ENCODE measurements at regions not wholly inside any gene's neighbourhood (a gene's known extent, or its start where the extent isn't known, plus 50 kb on each side); places are given as distances from the start of the nearest gene placed in this dataset.
"Not testable (repeated sequence)": the region's sequence is repeated elsewhere in the genome, so short reads cannot be mapped to it uniquely, and the experiment has no call there.

- H3K9me3 ChIP-seq (ENCODE audit: control extremely low read depth in 1 of 3, control insufficient read depth in 2 of 3, insufficient read depth in 1 of 3, low read length in 2 of 3); H3K4me2 ChIP-seq (replicated peaks; ENCODE audit: low read depth, low read length, poor library complexity, severe bottlenecking); H2AFZ ChIP-seq (ENCODE audit: insufficient read depth, low read depth, low read length, poor library complexity, severe bottlenecking); CTCF ChIA-PET; H3K9me3 Mint-ChIP-seq (ENCODE audit: insufficient read depth); H3K27me3 ChIP-seq (replicated peaks in 1 of 4; ENCODE audit: control extremely low read depth in 1 of 4, control insufficient read depth in 3 of 4, insufficient read depth in 4 of 4, low read length in 3 of 4); H3K36me3 ChIP-seq (replicated peaks in 1 of 2; ENCODE audit: control extremely low read depth in 1 of 2, control insufficient read depth in 1 of 2, extremely low read depth in 1 of 2, insufficient read depth in 2 of 2, low read length in 1 of 2); H3K9ac ChIP-seq (ENCODE audit: low read length); H3K27me3 Mint-ChIP-seq; DNase-seq; ATAC-seq (ENCODE audit: low read depth); POLR2A ChIA-PET; H3K27ac ChIP-seq (ENCODE audit: low read length in 2 of 2); intact Hi-C loops (cut with micrococcal nuclease); H3K4me3 Mint-ChIP-seq: not testable (repeated sequence)
- Histone ChIP-seq H3K4me3 (ENCODE audit: control extremely low read depth in 1 of 5, extremely low read depth in 1 of 5, insufficient read depth in 1 of 5, low read depth in 2 of 5, low read length in 4 of 5) (peak overlapping the region in 1 of 5 experiments; percentile 11), H3K79me2 (ENCODE audit: control insufficient read depth, insufficient read depth, low read length) (peaks cover 84% of the 10 kb centered on the region), H4K20me1 (ENCODE audit: control insufficient read depth, insufficient read depth, low read length, poor library complexity, severe bottlenecking) (peaks cover 60% of the 10 kb centered on the region), H3K4me1 (ENCODE audit: control insufficient read depth in 2 of 2, insufficient read depth in 2 of 2, low read length in 2 of 2) (peaks cover 0 to 11% of the 10 kb centered on the region in 2 donors)
- WGBS (ENCODE audit: insufficient coverage), result 85% methylated on average over 10 of the region's 10 CpGs
- Mint-ChIP-seq H3K4me1 (peaks cover 64% of the 10 kb centered on the region), H3K27ac (peak overlapping the region; percentile 22)
Measured at GRCh38 chr17:45576527-45577307, 86.2 kb upstream of the PLEKHM1 start.

GRCh38 chr17:45577571-45578279 lies 87.2 kb upstream of the PLEKHM1 start:
- Histone ChIP-seq H3K79me2 (ENCODE audit: control insufficient read depth, insufficient read depth, low read length) (peaks cover 94% of the 10 kb centered on the region), H3K9ac (ENCODE audit: low read length) (no peak overlapping the region), H3K4me2 (replicated peaks; ENCODE audit: low read depth, low read length, poor library complexity, severe bottlenecking) (no peak overlapping the region), H2AFZ (ENCODE audit: insufficient read depth, low read depth, low read length, poor library complexity, severe bottlenecking) (no peak overlapping the region), H3K4me3 (ENCODE audit: control extremely low read depth in 1 of 5, extremely low read depth in 1 of 5, insufficient read depth in 1 of 5, low read depth in 2 of 5, low read length in 4 of 5) (no peak overlapping the region), H3K27me3 (replicated peaks in 1 of 4; ENCODE audit: control extremely low read depth in 1 of 4, control insufficient read depth in 3 of 4, insufficient read depth in 4 of 4, low read length in 3 of 4) (no peaks in the 10 kb centered on the region), H3K4me1 (ENCODE audit: control insufficient read depth in 2 of 2, insufficient read depth in 2 of 2, low read length in 2 of 2) (peaks cover 1 to 11% of the 10 kb centered on the region in 2 donors), H4K20me1 (ENCODE audit: control insufficient read depth, insufficient read depth, low read length, poor library complexity, severe bottlenecking) (peaks cover 60% of the 10 kb centered on the region), H3K36me3 (replicated peaks in 1 of 2; ENCODE audit: control extremely low read depth in 1 of 2, control insufficient read depth in 1 of 2, extremely low read depth in 1 of 2, insufficient read depth in 2 of 2, low read length in 1 of 2) (peaks cover 0 to 8% of the 10 kb centered on the region in 2 experiments), H3K27ac (ENCODE audit: low read length in 2 of 2) (no peak overlapping the region), H3K9me3 (ENCODE audit: control extremely low read depth in 1 of 3, control insufficient read depth in 2 of 3, insufficient read depth in 1 of 3, low read length in 2 of 3) (no peaks in the 10 kb centered on the region)
- CTCF ChIA-PET, result no interaction called here
- POLR2A ChIA-PET, result no interaction called here
- Mint-ChIP-seq H3K27me3 (no peaks in the 10 kb centered on the region), H3K9me3 (ENCODE audit: insufficient read depth) (no peaks in the 10 kb centered on the region), H3K4me1 (peaks cover 73% of the 10 kb centered on the region), H3K4me3 (no peak overlapping the region), H3K27ac (no peak overlapping the region)
- TF ChIP-seq CTCF (IDR thresholded peaks at IDR 0.05) (no peak), EZH2 (IDR thresholded peaks at IDR 0.05; ENCODE audit: borderline replicate concordance, insufficient read depth, low read depth, low read length, poor library complexity, severe bottlenecking) (no peak)
- 100% methylated on average over 4 of the region's 6 CpGs for WGBS (ENCODE audit: insufficient coverage)
- ATAC-seq (ENCODE audit: low read depth), result no peak
- no peak for DNase-seq
- intact Hi-C loops (cut with micrococcal nuclease), result no loop called here
